GM18511 (cell line): ENCODE measurements at regions not wholly inside any gene's neighbourhood (a gene's known extent, or its start where the extent isn't known, plus 50 kb on each side); places are given as distances from the start of the nearest gene placed in this dataset.

Experiments used
- ATAC-seq: cut with Tn5 transposase; IDR thresholded peaks from one replicate; pipeline ENCODE4 v1.9.1; 2021; ENCODE audit warnings: mild to moderate bottlenecking, moderate library complexity; ENCODE audit not compliant: unreplicated experiment

GRCh38 chr5:107219993-107220392, 450.7 kb downstream of the EFNA5 start:
- no peak for ATAC-seq

GRCh38 chr5:107218457-107219193, 452.1 kb downstream of the EFNA5 start:
- ATAC-seq, result no peak

- ATAC-seq, result no peak
These were observed 453.0 kb downstream of the EFNA5 start for GRCh38 chr5:107217721-107218130.

GRCh38 chr5:107216587-107216986, 454.1 kb downstream of the EFNA5 start:
- no peak for ATAC-seq

- ATAC-seq, result no peak
These were observed 455.1 kb downstream of the EFNA5 start for GRCh38 chr5:107215611-107216010.

- no peak for ATAC-seq
These were observed 457.7 kb downstream of the EFNA5 start for GRCh38 chr5:107213025-107213424.

GRCh38 chr5:107211630-107212029, 459.1 kb downstream of the EFNA5 start:
- no peak for ATAC-seq

GRCh38 chr5:107208867-107209266, 461.9 kb downstream of the EFNA5 start:
- no peak for ATAC-seq

- no peak for ATAC-seq
These were observed 466.3 kb downstream of the EFNA5 start for GRCh38 chr5:107204413-107204812.

- ATAC-seq, result no peak
These were observed 467.5 kb downstream of the EFNA5 start for GRCh38 chr5:107203243-107203642.

GRCh38 chr5:107199756-107200155, 471.0 kb downstream of the EFNA5 start:
- no peak for ATAC-seq

GRCh38 chr5:107196500-107197059, 474.2 kb downstream of the EFNA5 start:
- ATAC-seq, result no peak

GRCh38 chr5:107195890-107196395, 474.8 kb downstream of the EFNA5 start:
- ATAC-seq, result no peak

- no peak for ATAC-seq
These were observed 485.9 kb downstream of the EFNA5 start for GRCh38 chr5:107184871-107185270.

- no peak for ATAC-seq
These were observed 486.7 kb downstream of the EFNA5 start for GRCh38 chr5:107184066-107184465.

- no peak for ATAC-seq
These were observed 500.1 kb downstream of the EFNA5 start for GRCh38 chr5:107170620-107171019.

- no peak for ATAC-seq
These were observed 500.9 kb downstream of the EFNA5 start for GRCh38 chr5:107169867-107170266.

GRCh38 chr5:107168848-107169752, 501.6 kb downstream of the EFNA5 start:
- ATAC-seq, result no peak

GRCh38 chr5:107168086-107168485, 502.7 kb downstream of the EFNA5 start:
- no peak for ATAC-seq

GRCh38 chr5:107165296-107165695, 505.4 kb downstream of the EFNA5 start:
- no peak for ATAC-seq

GRCh38 chr5:107157809-107158208, 512.9 kb downstream of the EFNA5 start:
- no peak for ATAC-seq
